ENCODE measurements at regions not wholly inside any gene's neighbourhood (a gene's known extent, or its start where the extent isn't known, plus 50 kb on each side); places are given as distances from the start of the nearest gene placed in this dataset.

DNA sequence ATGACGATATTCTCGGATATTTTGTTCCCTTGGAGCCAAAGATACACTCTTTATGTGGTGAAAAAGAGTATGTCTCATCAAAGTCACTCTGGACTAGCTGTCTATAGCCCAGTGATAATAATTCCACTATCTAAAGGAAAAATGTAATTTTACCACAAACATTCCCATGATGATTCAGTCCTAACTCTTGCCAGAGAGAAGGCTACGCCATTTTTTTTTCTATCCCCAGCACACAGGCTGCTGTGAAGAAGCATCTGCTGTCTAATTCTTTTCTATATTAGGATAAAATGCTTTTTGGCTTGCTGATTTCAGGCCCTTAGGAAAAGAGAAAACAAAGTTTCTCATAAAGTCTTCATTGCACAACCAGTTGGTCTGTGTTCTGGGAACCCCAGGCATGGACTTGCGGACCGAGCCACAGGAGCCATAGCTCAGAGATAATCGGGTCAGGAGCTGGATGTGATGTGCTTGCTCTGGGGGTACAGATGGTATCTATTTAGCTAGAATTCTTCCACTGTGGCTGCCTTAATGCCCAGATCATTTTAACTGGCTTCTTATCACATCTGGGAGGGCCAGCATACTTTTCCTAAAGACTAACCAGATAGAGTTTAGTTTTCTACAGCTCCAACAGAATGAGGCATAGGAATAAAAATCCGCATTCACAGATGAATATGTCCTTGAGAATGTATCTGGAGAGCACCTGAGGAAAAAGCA lies 683.7 kb upstream of the ID4 start:
- TF ChIP-seq YY1 (IDR thresholded peaks at IDR 0.05; ENCODE audit: insufficient read depth, insufficient read length): no peak
- TF ChIP-seq ZNF274 (IDR thresholded peaks at IDR 0.05; ENCODE audit: low read depth, low read length): no peak
- no peak for TF ChIP-seq SUZ12 (IDR thresholded peaks at IDR 0.05; ENCODE audit: extremely low read depth, insufficient read depth, insufficient read length)

Measured in NT2/D1 (cell line).